ENCODE measurements at regions not wholly inside any gene's neighbourhood (a gene's known extent, or its start where the extent isn't known, plus 50 kb on each side); places are given as distances from the start of the nearest gene placed in this dataset.

DNA sequence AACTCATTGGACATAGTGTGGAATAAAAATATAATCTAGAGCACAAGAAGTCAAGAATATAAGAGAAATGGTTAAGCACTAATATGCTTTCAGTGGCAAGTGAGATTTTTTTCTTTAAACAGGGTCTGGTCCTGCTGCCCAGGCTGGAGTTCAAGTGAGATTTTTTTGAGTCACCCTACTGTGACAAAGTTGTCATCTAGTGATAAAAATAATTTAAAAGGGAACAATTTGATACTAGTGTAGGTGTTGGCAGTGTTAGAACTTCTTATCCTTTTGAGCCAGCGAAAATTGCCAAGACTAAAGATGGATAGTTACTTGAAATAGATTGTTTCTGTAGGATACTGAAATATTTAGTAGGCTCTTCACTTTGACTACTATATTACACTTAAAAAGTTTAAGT, 67.9 kb upstream of the TECRL start:
- H3K4me3 ChIP-seq (ENCODE audit: low read depth, low read length): no peak overlapping the region
- TF ChIP-seq, protein P1, sequence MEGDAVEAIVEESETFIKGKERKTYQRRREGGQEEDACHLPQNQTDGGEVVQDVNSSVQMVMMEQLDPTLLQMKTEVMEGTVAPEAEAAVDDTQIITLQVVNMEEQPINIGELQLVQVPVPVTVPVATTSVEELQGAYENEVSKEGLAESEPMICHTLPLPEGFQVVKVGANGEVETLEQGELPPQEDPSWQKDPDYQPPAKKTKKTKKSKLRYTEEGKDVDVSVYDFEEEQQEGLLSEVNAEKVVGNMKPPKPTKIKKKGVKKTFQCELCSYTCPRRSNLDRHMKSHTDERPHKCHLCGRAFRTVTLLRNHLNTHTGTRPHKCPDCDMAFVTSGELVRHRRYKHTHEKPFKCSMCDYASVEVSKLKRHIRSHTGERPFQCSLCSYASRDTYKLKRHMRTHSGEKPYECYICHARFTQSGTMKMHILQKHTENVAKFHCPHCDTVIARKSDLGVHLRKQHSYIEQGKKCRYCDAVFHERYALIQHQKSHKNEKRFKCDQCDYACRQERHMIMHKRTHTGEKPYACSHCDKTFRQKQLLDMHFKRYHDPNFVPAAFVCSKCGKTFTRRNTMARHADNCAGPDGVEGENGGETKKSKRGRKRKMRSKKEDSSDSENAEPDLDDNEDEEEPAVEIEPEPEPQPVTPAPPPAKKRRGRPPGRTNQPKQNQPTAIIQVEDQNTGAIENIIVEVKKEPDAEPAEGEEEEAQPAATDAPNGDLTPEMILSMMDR (IDR thresholded peaks at IDR 0.05; ENCODE audit: borderline replicate concordance, insufficient read depth, low read depth, low read length): no peak

DNA sequence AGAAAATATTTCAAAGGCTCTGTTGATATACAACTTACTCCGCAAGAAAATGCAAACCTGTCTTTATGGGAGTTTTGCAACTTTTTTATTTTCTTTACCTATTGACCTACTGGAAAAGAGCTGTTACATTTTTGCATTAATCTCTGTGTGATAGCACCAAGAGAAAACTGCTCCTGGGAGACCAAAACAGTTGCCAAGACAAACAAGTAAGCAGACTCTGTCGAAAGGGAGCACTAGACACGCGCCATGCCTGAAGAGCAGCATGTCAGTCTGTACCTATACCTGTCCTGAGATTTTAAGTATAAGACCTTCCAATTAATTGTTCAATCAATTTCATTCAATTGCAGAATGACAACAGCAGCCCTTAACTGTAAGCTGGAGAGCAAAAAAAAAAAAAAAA, 56.0 kb upstream of the TECRL start:
- no peak overlapping the region for H3K4me3 ChIP-seq (ENCODE audit: low read depth, low read length)
- TF ChIP-seq, protein P1 (IDR thresholded peaks at IDR 0.05; ENCODE audit: borderline replicate concordance, insufficient read depth, low read depth, low read length): no peak

DNA sequence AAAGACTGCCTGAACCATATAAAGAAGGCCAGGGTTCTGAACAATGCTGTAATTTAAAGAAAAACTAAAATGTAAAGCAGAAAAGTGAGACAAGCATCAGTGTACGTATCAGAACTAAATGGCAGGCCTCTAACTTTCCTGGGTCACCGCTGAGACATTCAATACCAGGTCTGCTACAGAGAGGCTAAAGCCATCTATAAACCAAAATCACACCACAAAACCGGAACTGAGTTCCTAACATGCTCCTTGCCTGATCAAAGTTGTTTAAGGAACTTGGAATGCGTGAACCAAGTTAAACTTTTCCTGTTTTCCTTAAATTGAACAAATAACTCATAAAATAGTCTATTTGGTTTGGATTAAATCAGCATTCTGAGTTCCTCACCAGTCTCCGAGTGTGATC, 55.3 kb upstream of the TECRL start:
- TF ChIP-seq, protein P1 (IDR thresholded peaks at IDR 0.05; ENCODE audit: borderline replicate concordance, insufficient read depth, low read depth, low read length): no peak
- H3K4me3 ChIP-seq (ENCODE audit: low read depth, low read length): no peak overlapping the region

Data from GM12875 (cell line).